Suprapubic skin (tissue), 4 donors: ENCODE measurements at regions not wholly inside any gene's neighbourhood (a gene's known extent, or its start where the extent isn't known, plus 50 kb on each side); places are given as distances from the start of the nearest gene placed in this dataset.

ENCODE experiments used
- EP300 ChIP-seq: sonication (generic); formaldehyde crosslinking; IDR thresholded peaks from one replicate; pipeline ENCODE4 v1.6.1; 2017; ENCODE audit warnings: antibody characterized with exemption
- POLR2A ChIP-seq, 2 donors: fragments of 450-650 bp; IDR thresholded peaks; one replicate each; pipeline ENCODE4 v1.6.1; 2017; ENCODE audit warnings: antibody characterized with exemption in 2 of 2, mild to moderate bottlenecking in 2 of 2, moderate library complexity in 2 of 2
- POLR2AphosphoS5 ChIP-seq, 3 donors: sonication (generic); formaldehyde crosslinking; IDR thresholded peaks; one replicate each; pipeline ENCODE4 v1.6.1; 2017; ENCODE audit warnings: antibody characterized with exemption in 3 of 3
- TF ChIP-seq, protein P1 (sequence below), 2 donors: fragments of 200-600 bp in 1 of 2; fragments of 450-650 bp in 1 of 2; sonication (generic) in 1 of 2; IDR thresholded peaks; one replicate each; pipeline ENCODE4 v1.5.1; 2016 to 2019; ENCODE audit warnings: antibody characterized with exemption in 2 of 2, mild to moderate bottlenecking in 1 of 2, moderate library complexity in 1 of 2

DNA sequence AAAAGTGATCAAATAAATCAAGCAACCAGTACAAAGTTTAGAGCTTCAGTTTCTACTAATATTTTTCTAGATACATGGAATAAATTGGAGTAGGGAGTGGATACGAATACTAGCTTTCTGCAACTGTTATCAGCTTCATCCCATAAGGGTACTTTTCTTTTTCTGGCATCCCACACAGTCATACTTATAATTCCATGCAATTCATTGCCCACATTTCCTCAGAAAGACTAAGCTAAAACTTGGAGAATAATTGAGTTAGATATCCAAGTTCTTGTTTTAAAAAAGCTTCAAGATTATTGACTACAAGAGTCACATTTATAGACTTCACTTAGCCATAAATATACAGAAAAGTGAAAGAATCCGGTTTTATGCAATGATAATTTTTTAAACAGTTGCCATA, 186.9 kb downstream of the OLFM4 start:
- TF ChIP-seq POLR2A (IDR thresholded peaks at IDR 0.05) (no peak), EP300 (no peak), POLR2AphosphoS5 (IDR thresholded peaks at IDR 0.05) (no peak)
- TF ChIP-seq, protein P1, sequence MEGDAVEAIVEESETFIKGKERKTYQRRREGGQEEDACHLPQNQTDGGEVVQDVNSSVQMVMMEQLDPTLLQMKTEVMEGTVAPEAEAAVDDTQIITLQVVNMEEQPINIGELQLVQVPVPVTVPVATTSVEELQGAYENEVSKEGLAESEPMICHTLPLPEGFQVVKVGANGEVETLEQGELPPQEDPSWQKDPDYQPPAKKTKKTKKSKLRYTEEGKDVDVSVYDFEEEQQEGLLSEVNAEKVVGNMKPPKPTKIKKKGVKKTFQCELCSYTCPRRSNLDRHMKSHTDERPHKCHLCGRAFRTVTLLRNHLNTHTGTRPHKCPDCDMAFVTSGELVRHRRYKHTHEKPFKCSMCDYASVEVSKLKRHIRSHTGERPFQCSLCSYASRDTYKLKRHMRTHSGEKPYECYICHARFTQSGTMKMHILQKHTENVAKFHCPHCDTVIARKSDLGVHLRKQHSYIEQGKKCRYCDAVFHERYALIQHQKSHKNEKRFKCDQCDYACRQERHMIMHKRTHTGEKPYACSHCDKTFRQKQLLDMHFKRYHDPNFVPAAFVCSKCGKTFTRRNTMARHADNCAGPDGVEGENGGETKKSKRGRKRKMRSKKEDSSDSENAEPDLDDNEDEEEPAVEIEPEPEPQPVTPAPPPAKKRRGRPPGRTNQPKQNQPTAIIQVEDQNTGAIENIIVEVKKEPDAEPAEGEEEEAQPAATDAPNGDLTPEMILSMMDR (IDR thresholded peaks at IDR 0.05), result no peak
